Activated CD4-positive, alpha-beta memory T cell treated with anti-CD3 and anti-CD28 coated beads for 36 hours (primary cell): ENCODE measurements at regions not wholly inside any gene's neighbourhood (a gene's known extent, or its start where the extent isn't known, plus 50 kb on each side); places are given as distances from the start of the nearest gene placed in this dataset.

Experiments
- CTCF ChIA-PET: fragments of 350-600 bp; sonication (Branson Sonifier 250); formaldehyde crosslinking; loops from one replicate; lab custom pipeline; 2021; ENCODE audit warnings: antibody characterized with exemption, inconsistent platforms; lab: Charles Lee
- POLR2A ChIA-PET: fragments of 350-600 bp; sonication (Branson Sonifier 250); formaldehyde crosslinking; loops from one replicate; lab custom pipeline; 2021; ENCODE audit warnings: antibody characterized with exemption; lab: Charles Lee
- DNase-seq: peaks from one replicate; pipeline ENCODE4 v3.0.0-alpha.2; 2020
- H3K27ac Mint-ChIP-seq: one replicate; pipeline ENCODE4 v1.8.0; 2021; ENCODE audit warnings: mixed read lengths
- H3K27me3 Mint-ChIP-seq: one replicate; pipeline ENCODE4 v1.8.0; 2021; ENCODE audit warnings: mixed read lengths
- H3K36me3 Mint-ChIP-seq: one replicate; pipeline ENCODE4 v1.8.0; 2021; ENCODE audit warnings: mixed read lengths
- H3K4me1 Mint-ChIP-seq: one replicate; pipeline ENCODE4 v1.8.0; 2021; ENCODE audit warnings: low read depth, mixed read lengths
- H3K4me3 Mint-ChIP-seq: one replicate; pipeline ENCODE4 v1.8.0; 2021; ENCODE audit warnings: mild to moderate bottlenecking, mixed read lengths
- H3K9me3 Mint-ChIP-seq: one replicate; pipeline ENCODE4 v1.8.0; 2021; ENCODE audit warnings: mixed read lengths
- intact Hi-C: fragments of 100-400 bp; cut with micrococcal nuclease; formaldehyde crosslinking; loops from one replicate; pipeline ENCODE4 v1.15.1; 2023

DNA sequence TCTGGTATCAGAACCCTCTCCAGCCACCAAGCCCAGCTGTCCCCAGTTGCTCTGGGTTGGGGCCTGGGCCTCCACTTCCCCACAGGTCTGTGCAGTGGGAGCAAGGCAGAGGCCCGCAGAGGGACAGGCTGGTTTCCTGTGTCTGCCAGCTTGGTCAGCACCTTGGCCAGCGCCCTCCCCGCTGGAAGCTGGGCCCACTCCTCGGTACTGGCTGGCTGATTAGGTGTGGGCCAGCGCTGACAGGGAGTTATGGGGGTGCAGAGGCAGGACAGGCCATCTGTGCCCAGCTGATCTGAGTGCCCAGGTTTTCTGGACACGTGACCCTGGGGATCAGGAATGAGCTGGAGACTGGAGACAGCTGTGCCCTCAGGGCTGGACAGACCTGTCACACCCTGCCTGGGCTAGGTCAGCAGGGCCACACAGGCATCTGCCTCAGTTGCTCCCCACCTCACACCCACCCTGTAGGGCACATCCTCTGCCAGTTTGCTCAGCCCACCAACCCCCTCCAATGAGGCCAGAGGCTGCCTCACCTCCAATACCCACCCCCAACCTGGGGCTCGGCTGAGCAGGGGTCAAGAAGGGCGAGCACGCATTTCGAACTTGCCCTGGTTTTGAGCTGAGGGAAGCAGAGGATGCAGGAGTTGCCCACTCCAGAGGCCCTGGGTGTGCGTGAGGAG lies 175.3 kb downstream of the IGLL1 start:
- DNase-seq, result no peak
- no peak overlapping the region for H3K4me3 Mint-ChIP-seq

DNA sequence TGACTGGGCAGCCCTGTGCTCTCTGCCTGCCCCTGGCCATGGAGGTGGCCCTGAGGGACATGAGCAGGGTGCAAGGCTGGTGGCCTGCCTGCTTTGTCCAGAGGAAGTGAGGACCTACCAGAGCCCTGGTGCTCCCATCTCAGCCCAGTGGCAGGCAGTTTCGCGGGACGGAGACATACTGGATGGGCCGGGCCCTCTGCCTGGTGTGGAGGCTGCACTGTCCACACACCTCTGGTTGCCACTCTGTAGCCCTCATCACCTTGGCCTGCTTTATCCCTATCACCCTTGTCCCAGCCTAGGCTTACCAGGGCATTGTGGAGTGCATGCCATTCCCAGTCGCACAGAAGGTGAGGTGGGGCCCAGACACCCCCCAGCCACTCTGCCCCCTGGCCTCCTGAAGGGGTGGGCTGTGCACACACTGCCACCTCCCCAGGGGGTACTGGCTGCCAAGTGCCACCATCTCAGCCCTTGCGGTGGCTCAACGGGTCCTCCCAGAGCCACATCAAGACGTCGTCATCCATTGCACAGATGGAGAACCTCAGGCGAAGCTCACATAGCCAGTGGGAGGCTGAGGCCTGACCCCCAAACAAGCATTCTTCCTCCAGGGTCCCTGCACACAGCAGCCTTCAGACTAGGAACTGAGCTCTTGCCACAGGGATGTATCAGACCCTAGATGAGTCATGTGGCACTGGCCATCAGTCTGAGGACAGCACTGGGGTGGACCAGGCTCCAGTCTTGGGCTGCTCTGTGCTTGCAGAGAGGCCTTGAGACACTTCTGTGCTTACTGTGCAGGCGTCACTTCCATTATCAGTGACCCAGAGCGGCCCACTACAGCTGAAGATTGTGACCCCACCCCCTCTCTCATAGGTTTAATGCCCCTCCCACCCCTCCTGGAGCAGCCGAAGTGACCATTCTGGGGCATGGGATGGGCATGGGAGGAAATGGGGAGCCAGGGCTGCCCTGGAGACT lies 176.1 kb downstream of the IGLL1 start:
- intact Hi-C loops, result loop anchor here (5.0 kb wide), 1 partner anchor 133 kb away; no protein-coding TSS in a partner anchor
- POLR2A ChIA-PET, result no interaction called here
- H3K27me3 Mint-ChIP-seq, result peaks cover 2% of the 10 kb centered on the region

More for the DNA sequence above, 175.3 kb downstream of the IGLL1 start:
- ChIA-PET CTCF (no interaction called here), POLR2A (no interaction called here)
- peaks cover 2% of the 10 kb centered on the region for H3K27me3 Mint-ChIP-seq
- no peaks in the 10 kb centered on the region for H3K36me3 Mint-ChIP-seq
- no peaks in the 10 kb centered on the region for H3K9me3 Mint-ChIP-seq
- no peaks in the 10 kb centered on the region for H3K4me1 Mint-ChIP-seq
- H3K27ac Mint-ChIP-seq, result no peak overlapping the region
- intact Hi-C loops, result loop anchor here (5.0 kb wide), 1 partner anchor 132 kb away; no protein-coding TSS in a partner anchor

DNA sequence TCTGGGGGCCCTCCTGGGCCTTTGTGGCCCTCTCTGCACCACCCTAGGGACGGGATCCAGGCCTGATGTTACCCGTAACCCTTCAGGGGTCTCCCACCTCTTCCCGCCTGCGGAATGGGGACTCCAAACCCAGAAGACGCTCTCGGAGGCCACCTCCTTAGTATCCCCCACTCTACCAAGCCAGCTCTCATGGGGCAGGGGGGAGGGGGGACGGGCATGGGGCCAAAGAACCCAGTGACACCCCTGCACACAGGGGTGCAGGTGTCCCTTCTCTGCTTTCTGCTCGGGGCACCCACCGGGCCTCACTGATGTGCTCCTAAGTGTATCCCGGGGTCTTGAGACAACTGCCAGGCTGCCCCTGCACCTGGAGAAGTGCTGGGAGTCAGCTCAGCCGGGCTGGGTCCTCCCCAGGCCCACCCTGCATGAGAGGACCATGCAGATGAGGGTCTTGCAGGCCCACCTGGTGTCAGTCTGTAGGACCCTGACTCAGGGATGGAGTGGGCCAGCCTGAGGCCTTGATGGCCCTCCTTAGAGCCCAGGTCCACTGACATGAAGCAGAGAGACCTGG lies 176.9 kb downstream of the IGLL1 start:
- ChIA-PET POLR2A (no interaction called here), CTCF (no interaction called here)
- peaks cover 2% of the 10 kb centered on the region for H3K27me3 Mint-ChIP-seq
- DNase-seq, result no peak
- H3K4me3 Mint-ChIP-seq, result no peak overlapping the region
- no peaks in the 10 kb centered on the region for H3K9me3 Mint-ChIP-seq
- H3K36me3 Mint-ChIP-seq, result no peaks in the 10 kb centered on the region
- intact Hi-C loops, result loop anchor here (5.0 kb wide), 1 partner anchor 134 kb away; no protein-coding TSS in a partner anchor
- H3K4me1 Mint-ChIP-seq, result no peaks in the 10 kb centered on the region
- H3K27ac Mint-ChIP-seq, result no peak overlapping the region

More for the DNA sequence above, 176.1 kb downstream of the IGLL1 start:
- no peaks in the 10 kb centered on the region for H3K9me3 Mint-ChIP-seq
- no peak overlapping the region for H3K27ac Mint-ChIP-seq
- DNase-seq, result no peak
- no peaks in the 10 kb centered on the region for H3K36me3 Mint-ChIP-seq
- H3K4me3 Mint-ChIP-seq, result no peak overlapping the region
- no peaks in the 10 kb centered on the region for H3K4me1 Mint-ChIP-seq
- CTCF ChIA-PET, result no interaction called here

DNA sequence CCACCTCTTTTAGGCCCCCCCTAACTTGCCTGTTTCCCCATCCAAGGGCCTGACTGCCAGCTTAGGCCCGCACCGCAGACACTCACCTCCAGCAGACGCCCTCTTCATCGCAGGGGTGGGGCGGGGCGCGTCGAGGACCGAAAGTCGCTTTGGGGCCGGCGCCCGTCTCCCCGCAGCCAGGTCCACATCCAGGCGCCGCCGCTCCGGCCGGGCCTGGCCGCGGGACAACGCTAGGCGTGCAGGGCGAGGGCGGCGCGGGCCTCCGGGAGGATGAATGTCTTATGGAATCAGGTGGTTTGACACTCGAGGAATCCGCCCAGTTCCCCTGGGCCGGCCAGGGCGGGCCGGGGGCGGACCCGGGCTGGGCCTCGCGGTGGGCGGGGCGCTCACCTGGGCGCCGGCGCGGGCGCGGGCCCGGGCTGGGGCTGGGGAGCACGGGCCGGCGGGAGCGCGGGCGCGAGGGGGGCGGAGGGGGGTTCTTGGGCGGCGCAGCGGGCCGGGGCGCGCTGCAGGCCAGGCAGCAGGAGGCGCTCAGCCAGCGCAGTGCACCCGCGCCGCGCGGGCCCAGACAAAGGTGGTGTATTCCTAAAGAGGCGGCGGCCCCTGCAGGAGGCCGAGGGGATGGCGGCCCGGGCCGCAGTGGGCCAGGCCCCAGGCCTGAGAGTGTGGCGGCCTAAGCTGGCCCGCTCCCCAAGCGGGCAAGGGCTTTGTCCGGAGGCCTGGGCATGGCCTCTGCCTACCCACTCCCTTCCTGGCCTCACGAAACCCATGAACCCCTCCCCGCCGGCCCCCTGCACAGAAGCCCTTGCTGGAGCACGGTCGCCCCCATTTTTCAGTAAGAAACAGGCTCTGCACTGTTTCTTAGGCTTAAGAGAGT lies 177.6 kb downstream of the IGLL1 start:
- intact Hi-C loops, result loop anchor here (5.0 kb wide), 1 partner anchor 135 kb away; no protein-coding TSS in a partner anchor
- peaks cover 2% of the 10 kb centered on the region for H3K27me3 Mint-ChIP-seq
- CTCF ChIA-PET, result no interaction called here
- H3K27ac Mint-ChIP-seq, result no peak overlapping the region
- no peaks in the 10 kb centered on the region for H3K4me1 Mint-ChIP-seq
- DNase-seq, result peak; percentile 67
- H3K36me3 Mint-ChIP-seq, result no peaks in the 10 kb centered on the region
- H3K9me3 Mint-ChIP-seq, result no peaks in the 10 kb centered on the region
- H3K4me3 Mint-ChIP-seq, result no peak overlapping the region
- POLR2A ChIA-PET, result no interaction called here

DNA sequence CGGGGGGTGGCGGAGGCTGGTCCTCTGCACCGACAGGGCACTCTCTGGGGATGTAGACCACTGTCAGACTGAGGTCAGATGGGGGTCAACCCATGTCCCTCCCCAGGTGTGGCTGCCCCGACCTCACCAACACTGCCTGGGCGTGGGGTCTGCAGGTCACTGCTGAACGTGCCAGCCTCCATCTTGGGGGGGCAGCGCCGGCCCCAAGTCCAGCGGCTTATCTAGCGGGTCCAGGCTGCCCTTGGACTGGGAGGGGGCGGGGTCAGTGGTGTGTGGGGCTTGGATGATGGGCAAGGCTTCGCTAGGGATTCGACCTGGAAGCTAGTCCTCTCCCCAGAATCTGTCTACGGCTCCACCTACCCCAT lies 178.2 kb downstream of the IGLL1 start:
- no peaks in the 10 kb centered on the region for H3K36me3 Mint-ChIP-seq
- peaks cover 2% of the 10 kb centered on the region for H3K27me3 Mint-ChIP-seq
- intact Hi-C loops, result loop anchor here (5.0 kb wide), 1 partner anchor 135 kb away; no protein-coding TSS in a partner anchor
- H3K27ac Mint-ChIP-seq, result no peak overlapping the region
- POLR2A ChIA-PET, result no interaction called here
- DNase-seq, result no peak
- CTCF ChIA-PET, result no interaction called here
- no peak overlapping the region for H3K4me3 Mint-ChIP-seq
- H3K4me1 Mint-ChIP-seq, result no peaks in the 10 kb centered on the region
- H3K9me3 Mint-ChIP-seq, result no peaks in the 10 kb centered on the region

DNA sequence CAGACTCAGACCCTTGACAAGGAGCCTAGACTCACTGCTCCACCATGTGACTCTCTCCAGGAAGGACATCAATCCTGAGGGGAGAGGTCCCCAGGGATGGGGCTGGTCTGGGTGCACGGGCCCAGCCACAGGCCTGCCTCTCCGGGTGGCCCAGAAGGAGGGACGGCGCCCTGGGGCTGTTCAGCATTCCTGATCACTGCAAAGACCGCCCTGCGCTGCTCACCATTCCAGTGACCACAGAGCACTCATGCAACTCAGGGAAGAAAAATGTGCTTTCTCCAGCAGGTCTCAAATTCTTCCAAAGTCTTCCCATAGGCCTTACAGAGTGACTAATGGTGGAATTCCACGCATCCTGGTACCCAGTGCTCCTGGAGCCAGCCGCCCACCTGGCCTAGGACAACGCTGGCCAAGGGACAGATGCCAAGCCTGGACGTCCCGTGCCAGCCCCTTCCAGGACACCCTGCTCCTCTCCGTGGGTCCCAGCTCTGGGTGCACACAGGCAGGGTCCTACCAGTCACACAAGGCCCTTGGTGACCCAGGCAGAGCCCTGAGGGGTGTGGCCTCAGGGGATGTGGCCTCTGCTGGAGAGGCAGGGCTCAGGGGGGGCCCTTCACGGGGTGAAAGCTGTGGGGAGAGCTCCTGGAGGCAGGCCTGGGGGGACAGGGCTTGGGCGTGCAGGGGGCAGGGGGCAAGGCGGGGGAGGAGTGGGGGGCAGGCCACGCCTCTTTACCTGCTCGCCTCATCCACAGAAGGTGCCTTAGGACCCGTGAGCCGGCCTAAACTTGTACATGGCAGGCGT lies 178.8 kb downstream of the IGLL1 start:
- Mint-ChIP-seq H3K27me3 (peaks cover 2% of the 10 kb centered on the region), H3K9me3 (no peaks in the 10 kb centered on the region), H3K27ac (no peak overlapping the region), H3K4me3 (no peak overlapping the region), H3K36me3 (no peaks in the 10 kb centered on the region), H3K4me1 (no peaks in the 10 kb centered on the region)
- ChIA-PET CTCF (no interaction called here), POLR2A (no interaction called here)
- intact Hi-C loops, result loop anchor here (5.0 kb wide), 1 partner anchor 136 kb away; no protein-coding TSS in a partner anchor
- DNase-seq, result no peak

DNA sequence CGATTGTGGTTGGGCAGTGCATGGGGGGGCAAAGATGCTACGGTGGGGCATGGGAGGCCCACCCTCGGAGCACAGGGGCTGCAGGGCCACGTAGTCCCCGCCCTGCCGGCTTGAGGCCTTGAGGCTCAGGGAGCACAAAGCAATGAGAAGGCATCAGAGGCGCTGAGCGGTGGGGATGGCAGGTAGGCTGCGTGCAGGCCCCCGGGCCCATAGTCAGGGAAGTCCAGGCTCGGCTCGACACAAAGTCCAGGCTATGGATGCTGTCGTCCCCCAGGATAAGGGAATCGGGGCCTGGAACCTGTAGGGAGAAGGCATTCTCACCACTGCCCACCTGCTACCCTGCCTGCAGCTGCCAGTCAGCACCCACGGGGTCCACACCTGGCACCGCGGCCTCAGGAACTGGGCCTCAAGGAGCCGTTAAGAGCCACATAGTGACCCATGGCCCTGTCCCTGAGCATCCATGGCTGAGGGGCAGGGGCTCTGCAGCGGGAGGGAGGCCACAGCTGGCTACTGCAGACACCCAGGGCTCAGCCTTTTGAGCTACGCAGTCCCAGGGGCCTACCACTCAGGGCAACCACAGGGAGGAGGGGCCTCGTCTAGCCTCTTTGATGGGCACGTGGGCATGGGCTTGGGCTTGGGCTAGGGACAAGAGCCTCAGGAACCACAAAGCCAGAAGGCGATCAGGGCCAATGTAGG lies 179.7 kb downstream of the IGLL1 start:
- Mint-ChIP-seq H3K36me3 (no peaks in the 10 kb centered on the region), H3K9me3 (no peaks in the 10 kb centered on the region), H3K4me1 (no peaks in the 10 kb centered on the region), H3K4me3 (no peak overlapping the region), H3K27ac (no peak overlapping the region), H3K27me3 (peaks cover 2% of the 10 kb centered on the region)
- CTCF ChIA-PET, result no interaction called here
- POLR2A ChIA-PET, result no interaction called here
- intact Hi-C loops, result loop anchor here (5.0 kb wide), 1 partner anchor 137 kb away; no protein-coding TSS in a partner anchor
- DNase-seq, result no peak

DNA sequence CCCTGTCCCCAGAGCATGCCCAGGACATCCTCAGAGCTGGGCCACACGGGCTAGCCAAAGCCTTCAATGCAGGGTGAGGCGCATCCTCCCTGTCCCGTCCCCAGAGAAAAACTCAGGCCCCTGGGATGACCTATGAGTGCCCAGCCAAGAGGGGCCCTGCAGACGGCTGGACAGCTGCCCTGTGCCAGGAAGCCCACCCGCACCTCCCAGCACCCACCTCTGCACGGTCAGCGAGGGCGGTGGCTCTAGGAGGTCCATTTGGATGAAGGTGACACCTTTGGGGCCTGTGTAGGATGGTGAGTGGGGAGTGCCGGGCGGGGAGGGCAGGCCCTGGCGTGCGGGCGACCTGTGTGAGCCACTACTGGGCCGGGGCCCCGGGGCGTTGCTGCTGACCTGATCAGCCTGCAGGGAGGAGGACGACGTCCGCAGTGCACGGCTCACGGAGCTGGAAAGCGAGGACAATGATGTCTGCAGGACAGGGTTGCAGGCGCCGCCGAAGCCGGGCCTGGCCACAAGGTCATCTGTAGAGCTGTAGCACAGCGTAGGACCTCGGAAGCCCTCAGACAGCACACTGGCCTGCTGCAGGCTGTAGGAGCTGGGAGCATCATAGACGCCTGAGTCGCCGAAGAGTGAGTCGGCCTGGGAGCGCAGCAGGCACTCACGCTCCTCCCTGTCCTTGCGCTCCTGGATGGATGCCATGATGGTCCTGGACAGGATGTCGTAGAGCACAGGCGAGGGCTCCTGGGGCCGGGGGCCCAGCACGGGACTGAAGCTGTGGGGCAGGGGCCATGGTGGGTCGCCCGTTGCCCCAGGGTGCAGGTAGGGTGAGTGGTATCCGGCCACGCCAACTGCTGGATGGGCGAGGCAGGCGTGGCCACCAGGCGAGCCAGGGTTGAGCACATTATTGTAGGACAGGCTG lies 180.5 kb downstream of the IGLL1 start:
- Mint-ChIP-seq H3K4me3 (no peak overlapping the region), H3K27me3 (peaks cover 2% of the 10 kb centered on the region), H3K36me3 (no peaks in the 10 kb centered on the region), H3K27ac (no peak overlapping the region), H3K9me3 (no peaks in the 10 kb centered on the region), H3K4me1 (no peaks in the 10 kb centered on the region)
- intact Hi-C loops, result loop anchor here (5.0 kb wide), 1 partner anchor 138 kb away; no protein-coding TSS in a partner anchor
- ChIA-PET CTCF (no interaction called here), POLR2A (no interaction called here)
- DNase-seq, result no peak

DNA sequence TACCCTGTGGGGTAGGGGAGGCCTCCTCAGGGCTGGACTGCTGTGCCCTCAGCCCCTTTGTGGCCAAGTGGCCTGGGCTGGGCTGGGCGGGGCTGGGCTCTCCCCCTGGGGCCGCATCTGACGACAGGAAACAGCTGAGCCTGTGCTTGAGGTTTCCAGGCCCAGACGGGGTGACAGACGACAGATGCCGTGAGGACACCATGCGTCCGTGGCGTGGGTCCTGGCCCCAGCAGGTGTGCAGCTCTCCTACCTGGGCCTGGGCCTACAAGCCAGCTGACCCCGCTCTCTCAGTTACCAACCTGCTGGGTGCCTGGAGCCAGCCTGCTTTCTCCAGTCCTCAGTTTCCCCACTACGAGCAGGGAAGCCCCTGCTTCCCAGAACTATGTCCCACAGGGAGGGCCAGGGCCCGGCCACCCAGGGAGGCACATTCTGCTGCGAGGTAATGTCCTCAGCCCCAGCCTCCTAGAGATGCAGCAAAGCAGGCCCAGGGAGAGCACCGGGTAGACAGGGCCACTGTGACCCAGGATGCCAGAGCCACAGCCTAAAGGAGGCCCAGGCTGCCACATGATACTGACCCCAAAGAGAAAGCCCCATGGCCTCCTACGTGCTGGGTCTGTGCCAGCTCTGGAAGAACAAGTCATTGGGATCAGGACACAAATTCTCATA lies 181.3 kb downstream of the IGLL1 start:
- Mint-ChIP-seq H3K9me3 (no peaks in the 10 kb centered on the region), H3K36me3 (no peaks in the 10 kb centered on the region), H3K27ac (no peak overlapping the region), H3K27me3 (no peaks in the 10 kb centered on the region), H3K4me3 (no peak overlapping the region), H3K4me1 (no peaks in the 10 kb centered on the region)
- no peak for DNase-seq
- intact Hi-C loops, result no loop called here
- ChIA-PET POLR2A (no interaction called here), CTCF (no interaction called here)
